Retinal pigment epithelial cell (primary cell): ENCODE measurements at regions not wholly inside any gene's neighbourhood (a gene's known extent, or its start where the extent isn't known, plus 50 kb on each side); places are given as distances from the start of the nearest gene placed in this dataset.
A peak's percentile ranks its signal among the peaks of the same experiment; 100 is the strongest.
"Not testable (repeated sequence)": the region's sequence is repeated elsewhere in the genome, so short reads cannot be mapped to it uniquely, and the experiment has no call there.

Source experiments
- DNase-seq: peaks from one replicate; pipeline ENCODE4 v3.0.0-alpha.2; 2010; ENCODE audit warnings: low read depth
- H3K4me3 ChIP-seq: 2 replicates; pipeline ENCODE4 v1.5.1; 2011; ENCODE audit warnings: mild to moderate bottlenecking, low read length, control low read depth, moderate library complexity
- TF ChIP-seq, protein P1 (sequence below): conservative IDR thresholded peaks from 2 replicates; pipeline ENCODE4 v1.5.1; 2011; ENCODE audit warnings: low read depth, low read length, control low read depth, inconsistent platforms

DNA sequence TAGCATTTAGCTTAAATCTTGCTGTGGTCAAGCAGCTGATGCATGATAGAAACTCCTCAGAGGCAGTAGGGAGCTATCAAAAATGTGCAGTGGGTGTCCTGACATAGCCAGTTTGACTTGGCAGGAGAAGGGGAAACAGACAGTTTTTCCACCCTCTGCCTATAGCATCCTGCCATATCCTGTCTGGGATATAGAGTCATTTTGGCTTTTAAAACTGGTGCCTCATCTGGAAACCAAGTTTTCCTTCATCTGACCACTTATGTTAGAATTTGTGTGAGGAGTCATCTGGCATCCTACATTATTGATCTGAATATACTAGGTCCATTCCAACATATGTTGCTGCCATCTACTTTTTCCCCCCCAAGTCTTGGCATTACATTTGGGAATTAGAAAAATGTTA, 284.1 kb downstream of the CD109 start:
- no peak for DNase-seq
- TF ChIP-seq, protein P1, sequence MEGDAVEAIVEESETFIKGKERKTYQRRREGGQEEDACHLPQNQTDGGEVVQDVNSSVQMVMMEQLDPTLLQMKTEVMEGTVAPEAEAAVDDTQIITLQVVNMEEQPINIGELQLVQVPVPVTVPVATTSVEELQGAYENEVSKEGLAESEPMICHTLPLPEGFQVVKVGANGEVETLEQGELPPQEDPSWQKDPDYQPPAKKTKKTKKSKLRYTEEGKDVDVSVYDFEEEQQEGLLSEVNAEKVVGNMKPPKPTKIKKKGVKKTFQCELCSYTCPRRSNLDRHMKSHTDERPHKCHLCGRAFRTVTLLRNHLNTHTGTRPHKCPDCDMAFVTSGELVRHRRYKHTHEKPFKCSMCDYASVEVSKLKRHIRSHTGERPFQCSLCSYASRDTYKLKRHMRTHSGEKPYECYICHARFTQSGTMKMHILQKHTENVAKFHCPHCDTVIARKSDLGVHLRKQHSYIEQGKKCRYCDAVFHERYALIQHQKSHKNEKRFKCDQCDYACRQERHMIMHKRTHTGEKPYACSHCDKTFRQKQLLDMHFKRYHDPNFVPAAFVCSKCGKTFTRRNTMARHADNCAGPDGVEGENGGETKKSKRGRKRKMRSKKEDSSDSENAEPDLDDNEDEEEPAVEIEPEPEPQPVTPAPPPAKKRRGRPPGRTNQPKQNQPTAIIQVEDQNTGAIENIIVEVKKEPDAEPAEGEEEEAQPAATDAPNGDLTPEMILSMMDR: no peak
- no peak overlapping the region for H3K4me3 ChIP-seq

DNA sequence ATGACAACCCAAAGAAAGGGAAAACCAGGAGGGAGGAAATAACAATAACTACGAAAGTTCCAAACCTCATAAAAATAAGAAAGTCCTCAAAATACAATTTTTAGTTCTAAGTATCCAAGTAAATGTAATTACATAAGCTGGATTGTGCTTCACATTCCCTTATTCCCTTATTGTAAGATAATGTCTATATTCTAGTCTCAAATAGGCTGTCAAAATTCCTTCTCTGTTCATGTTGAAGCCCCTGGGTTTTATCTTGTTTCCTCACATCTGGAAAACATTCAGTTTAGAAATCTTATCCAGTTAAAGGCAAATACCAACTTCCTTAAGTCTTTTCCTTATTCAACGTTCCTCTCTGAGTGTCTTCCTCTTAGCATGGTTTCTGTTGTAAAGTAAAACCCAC, 282.3 kb downstream of the CD109 start:
- no peak overlapping the region for H3K4me3 ChIP-seq
- DNase-seq: no peak
- TF ChIP-seq, protein P1: no peak

DNA sequence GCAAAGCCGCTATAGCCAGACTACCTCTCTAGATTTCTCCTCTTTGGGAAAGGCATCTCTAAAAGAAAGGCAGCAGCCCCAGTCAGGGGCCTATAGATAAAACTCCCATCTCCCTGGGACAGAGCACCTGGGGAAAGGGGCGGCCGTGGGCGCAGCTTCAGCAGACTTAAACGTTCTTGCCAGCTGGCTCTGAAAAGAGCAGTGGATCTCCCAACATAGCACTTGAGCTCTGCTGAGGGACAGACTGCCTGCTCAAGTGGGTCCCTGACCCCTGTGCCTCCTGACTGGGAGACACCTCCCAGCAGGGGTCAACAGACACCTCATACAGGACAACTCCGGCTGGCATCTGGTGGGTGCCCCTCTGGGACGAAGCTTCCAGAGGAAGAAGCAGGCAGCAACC, 276.5 kb downstream of the CD109 start:
- not testable (repeated sequence) for H3K4me3 ChIP-seq, DNase-seq

GRCh38 chr6:73969971-73970970, 274.3 kb downstream of the CD109 start:
- DNase-seq: peak; percentile 25
- TF ChIP-seq, protein P1: peak; percentile 78
- no peak overlapping the region for H3K4me3 ChIP-seq

DNA sequence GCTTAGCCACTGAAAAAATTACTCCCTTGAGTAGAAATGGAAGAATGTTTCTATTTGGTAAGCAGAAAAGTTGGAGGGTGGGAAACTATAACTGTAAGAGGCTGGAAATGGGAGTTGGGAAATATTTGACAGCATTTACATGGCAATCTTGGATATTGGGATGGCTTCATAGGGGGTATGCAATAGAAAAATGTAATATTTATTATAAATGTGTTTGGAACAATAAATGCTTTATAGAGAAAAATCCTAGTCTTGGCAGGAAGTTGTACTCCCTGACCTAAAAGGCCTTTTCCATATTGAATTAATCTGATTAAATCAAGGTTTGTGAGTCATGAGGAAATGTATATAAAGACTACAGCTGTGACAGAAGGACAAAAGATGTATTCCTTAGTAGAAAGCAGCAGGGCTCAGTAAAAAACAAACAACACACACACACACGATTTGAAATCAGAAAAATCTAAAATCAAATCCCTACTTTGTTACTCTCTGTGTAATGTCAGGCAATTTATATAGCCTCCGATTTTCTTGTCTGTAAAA, 272.3 kb downstream of the CD109 start:
- no peak for DNase-seq
- TF ChIP-seq, protein P1: no peak
- no peak overlapping the region for H3K4me3 ChIP-seq

GRCh38 chr6:73965539-73966029, 269.6 kb downstream of the CD109 start:
- no peak overlapping the region for H3K4me3 ChIP-seq
- TF ChIP-seq, protein P1: no peak
- no peak for DNase-seq

DNA sequence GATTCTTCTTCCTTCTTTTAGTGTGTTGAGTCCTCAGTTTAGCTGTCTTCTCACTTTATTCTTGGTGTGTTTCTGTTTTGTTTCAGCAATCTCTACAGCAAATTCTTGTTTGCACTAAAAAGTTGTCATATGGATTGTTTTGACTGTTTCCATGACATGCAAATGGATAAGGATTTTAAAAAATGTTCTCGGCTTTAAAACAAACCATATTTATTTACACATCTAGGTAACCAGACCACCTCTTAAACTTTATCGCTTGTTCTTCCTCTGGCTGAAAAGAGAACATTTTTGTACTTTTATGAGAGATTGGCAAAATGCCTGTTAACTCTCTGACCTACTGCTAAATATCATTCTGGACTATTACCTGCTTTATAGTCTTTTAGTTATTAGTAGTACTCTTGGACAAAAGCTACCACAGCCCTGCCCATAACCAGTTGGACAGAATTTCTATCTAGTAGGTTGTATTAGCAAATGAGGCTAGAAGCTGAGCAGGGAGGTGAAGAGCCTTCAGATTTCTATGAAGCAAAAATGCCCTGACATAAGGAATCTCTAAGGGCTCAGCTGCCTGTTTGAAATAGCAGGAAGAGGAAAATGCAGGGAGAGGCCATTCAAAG, 268.3 kb downstream of the CD109 start:
- no peak overlapping the region for H3K4me3 ChIP-seq
- TF ChIP-seq, protein P1: no peak
- no peak for DNase-seq
